ENCODE measurements at regions not wholly inside any gene's neighbourhood (a gene's known extent, or its start where the extent isn't known, plus 50 kb on each side); places are given as distances from the start of the nearest gene placed in this dataset.

- Histone ChIP-seq H2AK9ac (replicated peaks; ENCODE audit: low read depth, low read length, poor library complexity) (no peak overlapping the region), H3K4me3 (ENCODE audit: insufficient read depth, low read depth, low read length) (no peak overlapping the region), H2BK120ac (ENCODE audit: low read depth, low read length) (no peak overlapping the region), H2AK5ac (ENCODE audit: low read depth, low read length) (no peak overlapping the region), H3K4me2 (ENCODE audit: low read depth, low read length) (no peak overlapping the region), H2BK15ac (ENCODE audit: low read depth, low read length) (no peak overlapping the region), H4K5ac (ENCODE audit: low read depth, low read length) (no peak overlapping the region), H3K79me1 (ENCODE audit: low read depth in 1 of 2, low read length in 2 of 2) (no peaks in the 10 kb centered on the region), H4K20me1 (ENCODE audit: insufficient read depth, low read length) (no peaks in the 10 kb centered on the region), H3K4ac (ENCODE audit: low read depth, low read length) (no peak overlapping the region), H3K27me3 (ENCODE audit: control insufficient read depth, insufficient read depth, low read length) (no peaks in the 10 kb centered on the region), H3K9ac (ENCODE audit: low read depth, low read length) (no peak overlapping the region), H4K91ac (ENCODE audit: insufficient read depth, low read depth, low read length) (no peak overlapping the region), H3K9me1 (ENCODE audit: insufficient read depth, low read length) (no peaks in the 10 kb centered on the region), H3K36me3 (ENCODE audit: control insufficient read depth, insufficient read depth, low read length) (no peaks in the 10 kb centered on the region), H3K18ac (ENCODE audit: low read depth, low read length) (no peak overlapping the region), H3K23ac (ENCODE audit: low read depth, low read length) (no peak overlapping the region), H4K8ac (ENCODE audit: low read depth in 2 of 2, low read length in 2 of 2) (no peak overlapping the region), H3K9me3 (ENCODE audit: control insufficient read depth, insufficient read depth, low read length) (no peaks in the 10 kb centered on the region; the same call in 1 of the 2 replicates), H3K56ac (ENCODE audit: extremely low read depth, insufficient read depth, low read length) (no peak overlapping the region), H3K4me1 (ENCODE audit: control insufficient read depth, insufficient read depth, low read length) (no peaks in the 10 kb centered on the region), H3K27ac (ENCODE audit: insufficient read depth, low read length) (no peak overlapping the region), H2BK5ac (ENCODE audit: low read depth, low read length, poor library complexity, severe bottlenecking) (no peak overlapping the region), H2BK20ac (ENCODE audit: low read depth, low read length) (no peak overlapping the region), H2AFZ (replicated peaks; ENCODE audit: low read length, poor library complexity) (no peak overlapping the region), H3K14ac (replicated peaks; ENCODE audit: low read depth, low read length) (no peak overlapping the region)
- BruUV-seq (replicated peaks): no TSS peak
- DNase-seq: no peak
- no peak for ATAC-seq (ENCODE audit: low read depth)
- no peak for TF ChIP-seq MAFK (IDR thresholded peaks at IDR 0.05; ENCODE audit: low read depth, low read length)
- no peak for TF ChIP-seq RAD21 (IDR thresholded peaks at IDR 0.05; ENCODE audit: low read length)
- dilution Hi-C loops (cut with HindIII; ENCODE audit: low sequenced_read_pairs, unreplicated experiment): no loop called here
- intact Hi-C loops (cut with micrococcal nuclease): no loop called here
- in situ Hi-C loops (cut with MboI; ENCODE audit: low sequenced_read_pairs): no loop called here
- CTCF ChIA-PET: no interaction called here
- WGBS, 2 experiments (ENCODE audit: extremely low coverage in 2 of 2, insufficient read length in 1 of 2): 100% methylated on average over 1 of the region's 3 CpGs; no CpG with 5 or more reads in 1 of the 2 experiments
- POLR2A ChIA-PET (ENCODE audit: unreplicated experiment): no interaction called here
Measured at GRCh38 chr1:82371844-82372498, 571.2 kb downstream of the ADGRL2 start.
